VCaP (cell line): ENCODE measurements at regions not wholly inside any gene's neighbourhood (a gene's known extent, or its start where the extent isn't known, plus 50 kb on each side); places are given as distances from the start of the nearest gene placed in this dataset.
A peak's percentile ranks its signal among the peaks of the same experiment; 100 is the strongest.

Experiments used
- H3K27ac ChIP-seq: fragments of 450-650 bp; 2 replicates; pipeline ENCODE4 v1.5.1; 2017
- TF ChIP-seq, protein P1 (sequence below): fragments of 450-650 bp; conservative IDR thresholded peaks from 2 replicates; pipeline ENCODE4 v1.5.1; 2017; ENCODE audit warnings: mild to moderate bottlenecking, moderate library complexity

DNA sequence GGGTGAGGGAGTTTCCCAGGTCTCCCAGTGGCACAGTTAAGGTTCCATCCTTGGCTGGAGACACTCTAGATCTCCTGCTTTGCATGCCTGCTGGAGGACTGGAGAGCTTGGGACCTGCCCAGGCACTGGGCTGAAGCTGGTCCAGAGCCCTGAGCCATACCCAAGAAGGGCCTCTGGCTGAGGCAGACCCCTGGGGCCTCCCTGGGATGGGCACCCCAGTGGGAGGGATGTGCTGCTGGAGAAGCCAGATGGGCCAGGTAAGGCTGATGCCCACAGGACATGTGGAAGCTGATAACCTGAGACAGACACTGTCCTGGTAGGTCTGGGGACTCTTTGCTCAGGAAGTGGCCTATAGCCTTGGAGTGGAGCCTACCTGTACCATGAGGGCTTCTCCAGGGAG, 160.7 kb downstream of the TFCP2L1 start:
- H3K27ac ChIP-seq: no peak overlapping the region
- TF ChIP-seq, protein P1, sequence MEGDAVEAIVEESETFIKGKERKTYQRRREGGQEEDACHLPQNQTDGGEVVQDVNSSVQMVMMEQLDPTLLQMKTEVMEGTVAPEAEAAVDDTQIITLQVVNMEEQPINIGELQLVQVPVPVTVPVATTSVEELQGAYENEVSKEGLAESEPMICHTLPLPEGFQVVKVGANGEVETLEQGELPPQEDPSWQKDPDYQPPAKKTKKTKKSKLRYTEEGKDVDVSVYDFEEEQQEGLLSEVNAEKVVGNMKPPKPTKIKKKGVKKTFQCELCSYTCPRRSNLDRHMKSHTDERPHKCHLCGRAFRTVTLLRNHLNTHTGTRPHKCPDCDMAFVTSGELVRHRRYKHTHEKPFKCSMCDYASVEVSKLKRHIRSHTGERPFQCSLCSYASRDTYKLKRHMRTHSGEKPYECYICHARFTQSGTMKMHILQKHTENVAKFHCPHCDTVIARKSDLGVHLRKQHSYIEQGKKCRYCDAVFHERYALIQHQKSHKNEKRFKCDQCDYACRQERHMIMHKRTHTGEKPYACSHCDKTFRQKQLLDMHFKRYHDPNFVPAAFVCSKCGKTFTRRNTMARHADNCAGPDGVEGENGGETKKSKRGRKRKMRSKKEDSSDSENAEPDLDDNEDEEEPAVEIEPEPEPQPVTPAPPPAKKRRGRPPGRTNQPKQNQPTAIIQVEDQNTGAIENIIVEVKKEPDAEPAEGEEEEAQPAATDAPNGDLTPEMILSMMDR: no peak

DNA sequence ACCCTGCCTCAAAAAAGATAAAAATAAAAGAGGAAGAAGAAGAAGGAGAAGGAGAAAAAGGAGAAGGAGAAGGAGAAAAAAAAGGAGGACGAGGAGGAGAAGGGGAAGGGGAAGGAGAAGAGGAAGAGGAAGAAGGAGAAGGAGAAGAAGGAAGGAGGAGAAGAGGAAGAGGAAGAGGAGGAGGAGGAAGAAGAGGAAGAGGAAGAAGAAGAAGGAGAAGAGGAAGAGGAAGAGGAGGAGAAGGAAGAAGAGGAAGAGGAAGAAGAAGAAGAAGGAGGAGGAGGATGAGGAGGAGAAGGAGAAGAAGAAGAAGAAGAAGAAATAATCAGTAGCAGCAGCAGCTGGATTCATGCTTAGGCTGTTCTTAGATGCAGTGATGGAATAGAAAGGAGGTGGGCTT, 159.7 kb downstream of the TFCP2L1 start:
- H3K27ac ChIP-seq: no peak overlapping the region
- TF ChIP-seq, protein P1: no peak

- H3K27ac ChIP-seq: peak overlapping the region; percentile 27
- TF ChIP-seq, protein P1: peak; percentile 84
Observed at GRCh38 chr2:121128741-121129659, 156.0 kb downstream of the TFCP2L1 start.

DNA sequence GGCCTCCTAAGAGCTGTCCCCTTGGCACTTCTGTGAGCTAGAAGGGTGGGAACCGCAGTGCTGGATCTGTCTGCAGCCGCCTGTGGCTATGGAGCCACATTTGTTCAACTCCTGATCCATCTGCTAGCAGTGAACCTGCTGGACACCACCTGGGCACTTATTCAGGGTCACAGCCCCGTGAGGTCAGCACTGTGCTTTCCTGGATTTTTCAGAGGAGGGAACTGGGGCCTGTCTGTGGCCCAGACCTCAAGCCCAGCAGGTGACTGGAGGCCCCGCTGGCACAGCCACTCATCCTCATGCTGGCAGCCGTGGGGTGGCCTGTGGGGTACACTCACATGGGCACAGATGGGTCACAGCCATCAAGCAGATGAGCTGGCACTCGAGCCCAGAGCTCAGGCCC, 155.3 kb downstream of the TFCP2L1 start:
- TF ChIP-seq, protein P1: no peak
- peak overlapping the region; percentile 27; the same call in 1 of the 2 replicates for H3K27ac ChIP-seq

DNA sequence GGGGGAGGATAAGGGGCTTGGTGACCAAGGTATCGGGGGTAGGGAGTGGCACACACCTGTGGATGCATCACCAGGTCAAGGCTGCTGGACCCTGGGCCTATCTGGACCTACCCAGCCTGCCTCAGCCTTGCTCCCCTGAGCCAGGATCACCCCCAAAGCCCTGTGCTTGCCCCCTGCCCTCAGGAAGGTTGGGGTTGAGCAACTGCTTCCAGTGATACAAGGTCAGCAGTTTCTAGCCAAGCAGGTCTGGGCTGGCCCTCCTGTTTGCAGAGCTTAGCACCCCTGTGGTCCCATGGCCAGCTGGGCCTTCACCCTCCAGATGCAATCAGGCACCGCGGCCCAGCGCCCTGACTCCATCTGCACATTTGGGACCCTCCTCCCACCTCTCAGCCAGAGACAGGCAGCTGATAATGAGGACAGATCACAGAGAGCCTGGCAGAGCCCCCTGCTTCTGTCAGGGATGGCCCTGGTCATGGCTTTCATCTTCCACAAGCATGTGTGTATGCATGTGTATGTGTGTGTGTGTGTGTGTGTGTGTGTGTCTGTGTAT, 154.6 kb downstream of the TFCP2L1 start:
- no peak overlapping the region for H3K27ac ChIP-seq

DNA sequence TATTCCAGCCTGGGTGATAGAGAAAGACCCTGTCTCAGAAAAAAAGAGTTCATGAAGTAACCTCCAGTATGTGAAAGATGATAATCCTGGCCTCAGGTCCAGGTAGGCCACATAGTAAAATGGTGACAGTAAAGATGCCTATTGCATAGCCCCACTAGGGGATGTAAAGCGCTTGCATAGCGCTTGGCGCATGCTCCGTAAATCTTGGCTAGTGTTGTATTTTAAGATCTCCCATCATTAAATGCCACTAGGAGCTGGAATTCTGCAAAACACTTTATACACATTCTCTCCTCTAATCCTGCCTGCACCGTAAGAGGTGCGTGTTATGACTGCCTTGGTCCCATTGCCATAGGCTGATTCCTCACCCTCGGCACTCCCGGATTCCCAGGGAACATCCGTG, 153.6 kb downstream of the TFCP2L1 start:
- TF ChIP-seq, protein P1: no peak
- no peak overlapping the region for H3K27ac ChIP-seq

More for the DNA sequence above, 154.6 kb downstream of the TFCP2L1 start:
- TF ChIP-seq, protein P1: no peak

DNA sequence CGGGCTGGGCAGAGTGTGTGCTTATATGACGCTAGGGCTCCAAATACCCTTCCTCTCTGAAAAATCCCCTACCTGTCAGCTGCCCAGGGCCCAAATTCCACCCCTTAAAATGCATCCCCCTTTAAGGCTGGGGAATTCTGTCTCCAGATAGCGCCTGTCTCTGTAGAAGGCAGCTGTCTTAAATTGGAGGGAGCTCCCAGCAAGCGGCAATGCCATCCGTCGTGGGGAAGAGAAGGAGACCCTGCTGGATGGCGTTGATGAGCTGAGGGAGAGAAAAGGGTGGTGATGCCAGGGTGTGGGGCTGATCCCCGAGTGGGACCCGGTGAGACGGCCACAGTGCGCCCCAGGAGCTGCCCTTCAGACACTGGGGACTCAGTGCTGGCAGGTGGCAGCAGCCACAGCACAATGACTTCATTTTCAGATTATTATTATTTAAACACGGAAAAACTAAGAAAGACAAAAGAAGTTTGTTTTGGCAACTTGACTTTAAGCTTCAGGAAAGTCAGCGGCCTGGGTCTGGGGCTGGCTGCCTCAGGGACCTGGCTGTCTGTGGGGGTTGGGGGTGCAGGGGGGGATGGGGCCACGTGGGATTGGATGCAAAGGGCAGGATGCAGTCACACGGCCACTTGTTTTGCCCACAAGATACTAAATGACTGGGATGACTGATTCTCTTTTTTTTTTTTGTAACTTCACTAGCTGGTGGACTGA, 152.8 kb downstream of the TFCP2L1 start:
- no peak overlapping the region for H3K27ac ChIP-seq
- TF ChIP-seq, protein P1: no peak
